ENCODE measurements at regions not wholly inside any gene's neighbourhood (a gene's known extent, or its start where the extent isn't known, plus 50 kb on each side); places are given as distances from the start of the nearest gene placed in this dataset.
A peak's percentile ranks its signal among the peaks of the same experiment; 100 is the strongest.

GRCh38 chr3:194204042-194204987 lies 68.4 kb downstream of the HES1 start:
- DNase-seq = no peak
- peak; percentile 62 for ATAC-seq
- Mint-ChIP-seq H3K27ac (no peak overlapping the region), H3K36me3 (ENCODE audit: low read depth) (peaks cover 11% of the 10 kb centered on the region), H3K27me3 (peaks cover 78% of the 10 kb centered on the region), H3K4me1 (peaks cover 9% of the 10 kb centered on the region), H3K4me3 (peak overlapping the region; percentile 87)
- H3K9me3 ChIP-seq (ENCODE audit: control insufficient read depth, low read length, poor library complexity, severe bottlenecking) = no peaks in the 10 kb centered on the region

- Mint-ChIP-seq H3K27ac (no peak overlapping the region), H3K36me3 (ENCODE audit: low read depth) (peaks cover 9% of the 10 kb centered on the region), H3K4me1 (peaks cover 9% of the 10 kb centered on the region), H3K27me3 (peaks cover 66% of the 10 kb centered on the region), H3K4me3 (no peak overlapping the region)
- no peak for DNase-seq
- ATAC-seq = no peak
- H3K9me3 ChIP-seq (ENCODE audit: control insufficient read depth, low read length, poor library complexity, severe bottlenecking) = no peaks in the 10 kb centered on the region
Measured at GRCh38 chr3:194205675-194206133, 69.8 kb downstream of the HES1 start.

GRCh38 chr3:194206320-194206719 lies 70.4 kb downstream of the HES1 start:
- no peak for ATAC-seq
- H3K27ac Mint-ChIP-seq = no peak overlapping the region
- H3K9me3 ChIP-seq (ENCODE audit: control insufficient read depth, low read length, poor library complexity, severe bottlenecking) = no peaks in the 10 kb centered on the region
- DNase-seq = no peak
- peaks cover 9% of the 10 kb centered on the region for H3K4me1 Mint-ChIP-seq
- H3K27me3 Mint-ChIP-seq = peaks cover 65% of the 10 kb centered on the region
- peaks cover 9% of the 10 kb centered on the region for H3K36me3 Mint-ChIP-seq (ENCODE audit: low read depth)
- no peak overlapping the region for H3K4me3 Mint-ChIP-seq

GRCh38 chr3:194208709-194209108 lies 72.8 kb downstream of the HES1 start:
- peaks cover 6% of the 10 kb centered on the region for H3K4me1 Mint-ChIP-seq
- ATAC-seq = no peak
- H3K36me3 Mint-ChIP-seq (ENCODE audit: low read depth) = peaks cover 2% of the 10 kb centered on the region
- no peak overlapping the region for H3K4me3 Mint-ChIP-seq
- no peaks in the 10 kb centered on the region for H3K9me3 ChIP-seq (ENCODE audit: control insufficient read depth, low read length, poor library complexity, severe bottlenecking)
- H3K27ac Mint-ChIP-seq = no peak overlapping the region
- no peak for DNase-seq
- peaks cover 56% of the 10 kb centered on the region for H3K27me3 Mint-ChIP-seq

GRCh38 chr3:194212161-194212844 lies 76.4 kb downstream of the HES1 start:
- Mint-ChIP-seq H3K4me1 (peaks cover 5% of the 10 kb centered on the region), H3K27ac (no peak overlapping the region), H3K36me3 (ENCODE audit: low read depth) (no peaks in the 10 kb centered on the region), H3K27me3 (peaks cover 56% of the 10 kb centered on the region), H3K4me3 (no peak overlapping the region)
- no peaks in the 10 kb centered on the region for H3K9me3 ChIP-seq (ENCODE audit: control insufficient read depth, low read length, poor library complexity, severe bottlenecking)
- ATAC-seq (no peak), DNase-seq (no peak)

GRCh38 chr3:194212845-194213331 lies 76.9 kb downstream of the HES1 start:
- H3K27me3 Mint-ChIP-seq = peaks cover 51% of the 10 kb centered on the region
- no peak overlapping the region for H3K27ac Mint-ChIP-seq
- H3K36me3 Mint-ChIP-seq (ENCODE audit: low read depth) = no peaks in the 10 kb centered on the region
- H3K9me3 ChIP-seq (ENCODE audit: control insufficient read depth, low read length, poor library complexity, severe bottlenecking) = no peaks in the 10 kb centered on the region
- H3K4me1 Mint-ChIP-seq = peaks cover 5% of the 10 kb centered on the region
- ATAC-seq (no peak), DNase-seq (no peak)
- no peak overlapping the region for H3K4me3 Mint-ChIP-seq

GRCh38 chr3:194215392-194215791 lies 79.4 kb downstream of the HES1 start:
- Mint-ChIP-seq H3K36me3 (ENCODE audit: low read depth) (peaks cover 5% of the 10 kb centered on the region), H3K27ac (no peak overlapping the region), H3K4me3 (no peak overlapping the region), H3K4me1 (peaks cover 15% of the 10 kb centered on the region), H3K27me3 (peaks cover 73% of the 10 kb centered on the region)
- no peak for DNase-seq
- no peak for ATAC-seq
- H3K9me3 ChIP-seq (ENCODE audit: control insufficient read depth, low read length, poor library complexity, severe bottlenecking) = no peaks in the 10 kb centered on the region

- peaks cover 15% of the 10 kb centered on the region for H3K4me1 Mint-ChIP-seq
- peak overlapping the region; percentile 37 for H3K27ac Mint-ChIP-seq
- DNase-seq = no peak
- H3K4me3 Mint-ChIP-seq = no peak overlapping the region
- H3K9me3 ChIP-seq (ENCODE audit: control insufficient read depth, low read length, poor library complexity, severe bottlenecking) = no peaks in the 10 kb centered on the region
- H3K27me3 Mint-ChIP-seq = peaks cover 77% of the 10 kb centered on the region
- ATAC-seq = no peak
- peaks cover 5% of the 10 kb centered on the region for H3K36me3 Mint-ChIP-seq (ENCODE audit: low read depth)
Measured at GRCh38 chr3:194218646-194219453, 82.9 kb downstream of the HES1 start.

GRCh38 chr3:194219826-194220410 lies 84.0 kb downstream of the HES1 start:
- Mint-ChIP-seq H3K4me3 (no peak overlapping the region), H3K4me1 (peaks cover 18% of the 10 kb centered on the region), H3K36me3 (ENCODE audit: low read depth) (peaks cover 12% of the 10 kb centered on the region), H3K27me3 (peaks cover 77% of the 10 kb centered on the region), H3K27ac (peak overlapping the region; percentile 37)
- no peak for ATAC-seq
- no peaks in the 10 kb centered on the region for H3K9me3 ChIP-seq (ENCODE audit: control insufficient read depth, low read length, poor library complexity, severe bottlenecking)
- DNase-seq = no peak

- no peaks in the 10 kb centered on the region for H3K9me3 ChIP-seq (ENCODE audit: control insufficient read depth, low read length, poor library complexity, severe bottlenecking)
- ATAC-seq = no peak
- H3K36me3 Mint-ChIP-seq (ENCODE audit: low read depth) = peaks cover 16% of the 10 kb centered on the region
- H3K4me1 Mint-ChIP-seq = peaks cover 21% of the 10 kb centered on the region
- H3K4me3 Mint-ChIP-seq = no peak overlapping the region
- no peak overlapping the region for H3K27ac Mint-ChIP-seq
- H3K27me3 Mint-ChIP-seq = peaks cover 76% of the 10 kb centered on the region
- no peak for DNase-seq
Measured at GRCh38 chr3:194220901-194221326, 85.0 kb downstream of the HES1 start.

GRCh38 chr3:194221336-194221735 lies 85.4 kb downstream of the HES1 start:
- no peak overlapping the region for H3K27ac Mint-ChIP-seq

GRCh38 chr3:194223951-194224350 lies 88.0 kb downstream of the HES1 start:
- Mint-ChIP-seq H3K27ac (no peak overlapping the region), H3K4me3 (no peak overlapping the region)

More at GRCh38 chr3:194221336-194221735, 85.4 kb downstream of the HES1 start:
- Mint-ChIP-seq H3K36me3 (ENCODE audit: low read depth) (peaks cover 16% of the 10 kb centered on the region), H3K4me1 (peaks cover 24% of the 10 kb centered on the region), H3K4me3 (no peak overlapping the region), H3K27me3 (peaks cover 76% of the 10 kb centered on the region)
- DNase-seq (no peak), ATAC-seq (no peak)
- H3K9me3 ChIP-seq (ENCODE audit: control insufficient read depth, low read length, poor library complexity, severe bottlenecking) = no peaks in the 10 kb centered on the region

More at GRCh38 chr3:194223951-194224350, 88.0 kb downstream of the HES1 start:
- no peaks in the 10 kb centered on the region for H3K9me3 ChIP-seq (ENCODE audit: control insufficient read depth, low read length, poor library complexity, severe bottlenecking)
- H3K4me1 Mint-ChIP-seq = peaks cover 23% of the 10 kb centered on the region
- no peak for DNase-seq
- H3K27me3 Mint-ChIP-seq = peaks cover 63% of the 10 kb centered on the region
- ATAC-seq = no peak
- peaks cover 14% of the 10 kb centered on the region for H3K36me3 Mint-ChIP-seq (ENCODE audit: low read depth)
